ENCODE measurements at regions not wholly inside any gene's neighbourhood (a gene's known extent, or its start where the extent isn't known, plus 50 kb on each side); places are given as distances from the start of the nearest gene placed in this dataset.

- TF ChIP-seq CREB1 (IDR thresholded peaks at IDR 0.05; ENCODE audit: low read depth), result no peak
- no peak for TF ChIP-seq CEBPB (IDR thresholded peaks at IDR 0.05)
- no peak for TF ChIP-seq FOXM1 (IDR thresholded peaks at IDR 0.05; ENCODE audit: borderline replicate concordance, low read depth)
- no peak for TF ChIP-seq ZBTB7A (IDR thresholded peaks at IDR 0.05; ENCODE audit: low read depth)
- TF ChIP-seq TCF12 (IDR thresholded peaks at IDR 0.05; ENCODE audit: low read depth), result no peak
- TF ChIP-seq RAD21 (IDR thresholded peaks at IDR 0.05; ENCODE audit: low read depth), result no peak
- no peak for TF ChIP-seq MAX (IDR thresholded peaks at IDR 0.05)
- no peak for TF ChIP-seq YY1 (IDR thresholded peaks at IDR 0.05; ENCODE audit: low read depth)
- TF ChIP-seq REST (IDR thresholded peaks at IDR 0.05; ENCODE audit: low read depth), result no peak
- TF ChIP-seq TEAD4 (IDR thresholded peaks at IDR 0.05), result no peak
- no peak for TF ChIP-seq EGR1 (IDR thresholded peaks at IDR 0.05)
These were observed 224.4 kb upstream of the POU2AF2 start for GRCh38 chr11:111021131-111021530.

DNA sequence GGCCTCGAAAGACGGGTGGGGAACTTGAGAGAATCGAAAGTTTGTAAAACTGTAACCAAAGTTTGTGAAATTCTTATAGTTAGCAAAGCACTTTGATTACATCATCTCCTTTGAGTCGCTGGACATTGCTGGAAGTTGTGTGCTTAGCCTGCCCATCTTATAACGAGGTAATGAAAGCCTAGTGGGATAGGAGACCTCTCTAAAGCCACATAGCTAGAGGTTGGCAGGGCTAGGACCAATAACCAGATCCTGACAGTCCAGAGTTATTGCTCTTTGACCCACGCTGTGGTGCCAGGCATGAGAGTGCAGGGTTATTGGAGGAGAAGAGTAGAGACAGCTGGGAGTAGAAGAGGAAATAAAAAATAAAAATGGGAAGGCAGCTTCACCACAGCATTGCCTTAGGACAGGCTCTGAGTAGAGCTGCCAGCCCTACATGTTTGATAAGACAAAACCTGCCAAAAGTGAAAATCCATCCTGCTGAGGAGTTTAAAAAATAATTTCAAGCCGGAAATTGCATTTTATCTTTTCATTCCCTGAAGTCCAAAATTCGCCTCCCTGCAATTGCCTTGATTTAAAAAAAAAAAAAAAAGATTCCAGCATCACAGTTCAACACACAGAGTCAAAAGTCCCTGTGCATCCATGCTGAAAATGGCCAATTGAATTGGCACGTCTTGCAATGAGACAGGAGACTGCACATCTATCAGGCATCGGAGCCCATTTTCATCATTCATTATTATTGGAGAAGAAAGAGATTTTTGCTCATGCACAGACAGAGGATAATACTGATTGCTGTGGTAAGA lies 225.5 kb upstream of the POU2AF2 start:
- no peak for TF ChIP-seq TEAD4 (IDR thresholded peaks at IDR 0.05)
- TF ChIP-seq MAX (IDR thresholded peaks at IDR 0.05), result no peak
- TF ChIP-seq EGR1 (IDR thresholded peaks at IDR 0.05), result no peak
- TF ChIP-seq YY1 (IDR thresholded peaks at IDR 0.05; ENCODE audit: low read depth), result no peak
- TF ChIP-seq TAF1 (IDR thresholded peaks at IDR 0.05; ENCODE audit: low read depth), result no peak
- TF ChIP-seq CEBPB (IDR thresholded peaks at IDR 0.05), result no peak
- TF ChIP-seq USF1 (IDR thresholded peaks at IDR 0.05), result no peak
- no peak for TF ChIP-seq NFIC (IDR thresholded peaks at IDR 0.05)
- TF ChIP-seq FOXM1 (IDR thresholded peaks at IDR 0.05; ENCODE audit: borderline replicate concordance, low read depth), result no peak

- TF ChIP-seq TEAD4 (IDR thresholded peaks at IDR 0.05) (no peak), REST (IDR thresholded peaks at IDR 0.05; ENCODE audit: low read depth) (no peak), TCF12 (IDR thresholded peaks at IDR 0.05; ENCODE audit: low read depth) (no peak), CEBPB (IDR thresholded peaks at IDR 0.05) (no peak), NFIC (IDR thresholded peaks at IDR 0.05) (no peak), YY1 (IDR thresholded peaks at IDR 0.05; ENCODE audit: low read depth) (no peak), MAX (IDR thresholded peaks at IDR 0.05) (no peak), USF1 (IDR thresholded peaks at IDR 0.05) (no peak), EGR1 (IDR thresholded peaks at IDR 0.05) (no peak), CREB1 (IDR thresholded peaks at IDR 0.05; ENCODE audit: low read depth) (no peak), TAF1 (IDR thresholded peaks at IDR 0.05; ENCODE audit: low read depth) (no peak), EP300 (IDR thresholded peaks at IDR 0.05; ENCODE audit: borderline replicate concordance) (no peak), FOXM1 (IDR thresholded peaks at IDR 0.05; ENCODE audit: borderline replicate concordance, low read depth) (no peak), ZBTB7A (IDR thresholded peaks at IDR 0.05; ENCODE audit: low read depth) (no peak), RAD21 (IDR thresholded peaks at IDR 0.05; ENCODE audit: low read depth) (no peak)
These were observed 226.1 kb upstream of the POU2AF2 start for GRCh38 chr11:111019451-111019850.

GRCh38 chr11:111018566-111018965 lies 227.0 kb upstream of the POU2AF2 start:
- TF ChIP-seq CREB1 (IDR thresholded peaks at IDR 0.05; ENCODE audit: low read depth) (no peak), RAD21 (IDR thresholded peaks at IDR 0.05; ENCODE audit: low read depth) (no peak), TCF12 (IDR thresholded peaks at IDR 0.05; ENCODE audit: low read depth) (no peak), ZBTB7A (IDR thresholded peaks at IDR 0.05; ENCODE audit: low read depth) (no peak), REST (IDR thresholded peaks at IDR 0.05; ENCODE audit: low read depth) (no peak), USF1 (IDR thresholded peaks at IDR 0.05) (no peak), TAF1 (IDR thresholded peaks at IDR 0.05; ENCODE audit: low read depth) (no peak), EP300 (IDR thresholded peaks at IDR 0.05; ENCODE audit: borderline replicate concordance) (no peak), TEAD4 (IDR thresholded peaks at IDR 0.05) (no peak), MAX (IDR thresholded peaks at IDR 0.05) (no peak), EGR1 (IDR thresholded peaks at IDR 0.05) (no peak), NFIC (IDR thresholded peaks at IDR 0.05) (no peak), YY1 (IDR thresholded peaks at IDR 0.05; ENCODE audit: low read depth) (no peak), FOXM1 (IDR thresholded peaks at IDR 0.05; ENCODE audit: borderline replicate concordance, low read depth) (no peak), CEBPB (IDR thresholded peaks at IDR 0.05) (no peak)

All from Ishikawa (cell line).